WTC11 (cell line): ENCODE measurements at regions not wholly inside any gene's neighbourhood (a gene's known extent, or its start where the extent isn't known, plus 50 kb on each side); places are given as distances from the start of the nearest gene placed in this dataset.

Source experiments
- ATAC-seq: fragments of 200-7000 bp; cut with Tn5 transposase; 2 replicates; pipeline ENCODE4 v1.10.0; 2021; ENCODE audit warnings: mild to moderate bottlenecking, moderate library complexity
- CTCF ChIA-PET: fragments of 300-600 bp; sonication (Branson Sonifier 250); formaldehyde crosslinking; loops from one replicate; lab custom pipeline; 2021; ENCODE audit warnings: antibody characterized with exemption; lab: Charles Lee
- POLR2A ChIA-PET: fragments of 350-600 bp; sonication (Branson Sonifier 250); formaldehyde crosslinking; loops from one replicate; lab custom pipeline; 2021; ENCODE audit warnings: antibody characterized with exemption; lab: Charles Lee
- DNase-seq: peaks from one replicate; pipeline ENCODE4 v3.0.0; 2021; ENCODE audit warnings: low spot score
- H3K27ac Mint-ChIP-seq: 2 replicates; pipeline ENCODE4 v1.8.0; 2021; ENCODE audit warnings: mixed read lengths
- H3K27me3 Mint-ChIP-seq: 2 replicates; pipeline ENCODE4 v1.8.0; 2021; ENCODE audit warnings: low read depth, mild to moderate bottlenecking, moderate library complexity, mixed read lengths
- H3K36me3 Mint-ChIP-seq: 2 replicates; pipeline ENCODE4 v1.8.0; 2021; ENCODE audit warnings: mixed read lengths
- H3K4me1 Mint-ChIP-seq: 2 replicates; pipeline ENCODE4 v1.8.0; 2022; ENCODE audit warnings: mixed read lengths
- H3K4me3 Mint-ChIP-seq: 2 replicates; pipeline ENCODE4 v1.8.0; 2021; ENCODE audit warnings: mild to moderate bottlenecking, moderate library complexity, mixed read lengths
- H3K9me3 Mint-ChIP-seq: 2 replicates; pipeline ENCODE4 v1.8.0; 2021; ENCODE audit warnings: mixed read lengths
- ATF1 ChIP-seq: sonication (generic); formaldehyde crosslinking; IDR thresholded peaks from 2 replicates; pipeline ENCODE4 v1.8.1; 2023; ENCODE audit warnings: mild to moderate bottlenecking, moderate library complexity, missing genetic modification reagents
- CBFB ChIP-seq: sonication (generic); formaldehyde crosslinking; IDR thresholded peaks from 2 replicates; pipeline ENCODE4 v1.8.1; 2022; ENCODE audit warnings: mild to moderate bottlenecking, low read depth, missing genetic modification reagents
- ELF4 ChIP-seq: sonication (generic); formaldehyde crosslinking; IDR thresholded peaks from 2 replicates; pipeline ENCODE4 v1.8.1; 2022; ENCODE audit warnings: low read depth, mild to moderate bottlenecking, moderate library complexity, missing genetic modification reagents
- JUN ChIP-seq: sonication (generic); formaldehyde crosslinking; IDR thresholded peaks from 2 replicates; pipeline ENCODE4 v1.8.0; 2023; ENCODE audit warnings: mild to moderate bottlenecking, missing genetic modification reagents
- MXD4 ChIP-seq: fragments of 250-450 bp; sonication (Bioruptor Pico); IDR thresholded peaks from 2 replicates; pipeline ENCODE4 v1.8.0; 2021; ENCODE audit warnings: mild to moderate bottlenecking, moderate library complexity, borderline replicate concordance
- NFATC4 ChIP-seq: fragments of 250-450 bp; sonication (Bioruptor Pico); IDR thresholded peaks from 2 replicates; pipeline ENCODE4 v1.9.0; 2021; ENCODE audit warnings: mild to moderate bottlenecking
- NR3C1 ChIP-seq: sonication (generic); formaldehyde crosslinking; conservative IDR thresholded peaks from 2 replicates; pipeline ENCODE4 v1.8.1; 2023; ENCODE audit warnings: low read depth, mild to moderate bottlenecking, missing genetic modification reagents
- PRRX2 ChIP-seq: fragments of 250-450 bp; sonication (Bioruptor Pico); IDR thresholded peaks from 2 replicates; pipeline ENCODE4 v1.8.0; 2021; ENCODE audit warnings: mild to moderate bottlenecking
- RELA ChIP-seq: sonication (generic); formaldehyde crosslinking; IDR thresholded peaks from 2 replicates; pipeline ENCODE4 v1.8.1; 2022; ENCODE audit warnings: missing genetic modification reagents, mild to moderate bottlenecking, borderline replicate concordance
- SMAD3 ChIP-seq: sonication (generic); formaldehyde crosslinking; IDR thresholded peaks from 2 replicates; pipeline ENCODE4 v1.8.0; 2022; ENCODE audit warnings: missing genetic modification reagents, mild to moderate bottlenecking, borderline replicate concordance
- SP1 ChIP-seq: sonication (generic); formaldehyde crosslinking; conservative IDR thresholded peaks from 2 replicates; pipeline ENCODE4 v1.8.1; 2022; ENCODE audit warnings: missing genetic modification reagents
- TP53 ChIP-seq: sonication (generic); formaldehyde crosslinking; IDR thresholded peaks from 2 replicates; pipeline ENCODE4 v1.8.1; 2023; ENCODE audit warnings: mild to moderate bottlenecking, missing genetic modification reagents
- ZBTB21 ChIP-seq: sonication (generic); formaldehyde crosslinking; IDR thresholded peaks from 2 replicates; pipeline ENCODE4 v1.8.1; 2023; ENCODE audit warnings: mild to moderate bottlenecking, missing genetic modification reagents, borderline replicate concordance
- ZNF219 ChIP-seq: sonication (generic); formaldehyde crosslinking; IDR thresholded peaks from 2 replicates; pipeline ENCODE4 v1.8.0; 2023; ENCODE audit warnings: missing genetic modification reagents, mild to moderate bottlenecking, borderline replicate concordance
- ZNF232 ChIP-seq: sonication (generic); formaldehyde crosslinking; IDR thresholded peaks from 2 replicates; pipeline ENCODE4 v1.8.0; 2022; ENCODE audit warnings: mild to moderate bottlenecking, missing genetic modification reagents
- ZNF263 ChIP-seq: sonication (generic); formaldehyde crosslinking; IDR thresholded peaks from 2 replicates; pipeline ENCODE4 v1.8.1; 2022; ENCODE audit warnings: low read depth, mild to moderate bottlenecking, moderate library complexity, missing genetic modification reagents
- ZNF671 ChIP-seq: fragments of 250-450 bp; sonication (Bioruptor Pico); IDR thresholded peaks from 2 replicates; pipeline ENCODE4 v1.8.0; 2021; ENCODE audit warnings: mild to moderate bottlenecking
- TF ChIP-seq, protein P1 (sequence below): sonication (generic); formaldehyde crosslinking; IDR thresholded peaks from 2 replicates; pipeline ENCODE4 v1.8.1; 2023; ENCODE audit warnings: mild to moderate bottlenecking, missing genetic modification reagents, moderate library complexity
- TF ChIP-seq, protein P2 (sequence below): sonication (generic); formaldehyde crosslinking; IDR thresholded peaks from 2 replicates; pipeline ENCODE4 v1.8.1; 2022; ENCODE audit warnings: mild to moderate bottlenecking, moderate library complexity, missing genetic modification reagents
- TF ChIP-seq, protein P3 (sequence below): sonication (generic); formaldehyde crosslinking; IDR thresholded peaks from 2 replicates; pipeline ENCODE4 v1.8.0; 2023; ENCODE audit warnings: missing genetic modification reagents
- TF ChIP-seq, protein P4 (sequence below): sonication (generic); formaldehyde crosslinking; IDR thresholded peaks from 2 replicates; pipeline ENCODE4 v1.8.0; 2023; ENCODE audit warnings: mild to moderate bottlenecking, missing genetic modification reagents
- TF ChIP-seq, protein P5 (sequence below): sonication (generic); formaldehyde crosslinking; IDR thresholded peaks from 2 replicates; pipeline ENCODE4 v1.8.0; 2022; ENCODE audit warnings: mild to moderate bottlenecking, missing genetic modification reagents
- TF ChIP-seq, protein P6 (sequence below): fragments of 250-450 bp; sonication (Bioruptor Pico); IDR thresholded peaks from 2 replicates; pipeline ENCODE4 v1.9.0; 2021; ENCODE audit warnings: moderate library complexity, mild to moderate bottlenecking, inconsistent platforms, borderline replicate concordance

DNA sequence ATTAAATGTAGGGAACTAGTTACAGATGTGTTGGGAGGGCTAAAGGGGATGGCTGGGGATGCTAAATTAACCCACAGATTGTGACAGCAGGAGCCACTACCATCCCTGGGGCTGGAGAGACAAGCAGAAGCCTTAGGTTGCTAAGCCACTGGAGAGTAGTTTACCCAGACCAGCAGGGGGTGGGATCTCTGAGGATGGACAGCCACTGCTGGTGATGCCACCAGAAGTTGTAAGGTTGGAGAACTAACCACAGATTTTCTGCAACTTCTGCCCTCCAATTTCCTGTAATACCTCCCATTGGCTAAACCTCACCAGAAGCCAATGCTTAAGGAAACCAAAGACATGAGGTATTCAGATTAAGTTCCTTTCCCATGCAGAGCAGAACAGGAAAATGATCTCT is 139.6 kb upstream of the NOX3 start:
- H3K27me3 Mint-ChIP-seq, result no peaks in the 10 kb centered on the region
- no peaks in the 10 kb centered on the region for H3K9me3 Mint-ChIP-seq
- no peak overlapping the region for H3K27ac Mint-ChIP-seq
- no peak for DNase-seq
- H3K36me3 Mint-ChIP-seq, result no peaks in the 10 kb centered on the region
- H3K4me3 Mint-ChIP-seq, result no peak overlapping the region
- H3K4me1 Mint-ChIP-seq, result peaks cover 9% of the 10 kb centered on the region
- ChIA-PET CTCF (no interaction called here), POLR2A (no interaction called here)
- no peak for ATAC-seq
- TF ChIP-seq, protein P1, sequence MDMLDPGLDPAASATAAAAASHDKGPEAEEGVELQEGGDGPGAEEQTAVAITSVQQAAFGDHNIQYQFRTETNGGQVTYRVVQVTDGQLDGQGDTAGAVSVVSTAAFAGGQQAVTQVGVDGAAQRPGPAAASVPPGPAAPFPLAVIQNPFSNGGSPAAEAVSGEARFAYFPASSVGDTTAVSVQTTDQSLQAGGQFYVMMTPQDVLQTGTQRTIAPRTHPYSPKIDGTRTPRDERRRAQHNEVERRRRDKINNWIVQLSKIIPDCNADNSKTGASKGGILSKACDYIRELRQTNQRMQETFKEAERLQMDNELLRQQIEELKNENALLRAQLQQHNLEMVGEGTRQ (CRISPR knock-in tag), result no peak
- no peak for TF ChIP-seq SMAD3
- TF ChIP-seq MXD4 (CRISPR knock-in tag), result no peak
- TF ChIP-seq CBFB (CRISPR knock-in tag), result no peak
- TF ChIP-seq ZNF671 (CRISPR knock-in tag), result no peak
- TF ChIP-seq ZNF263 (CRISPR knock-in tag), result no peak
- TF ChIP-seq, protein P2, sequence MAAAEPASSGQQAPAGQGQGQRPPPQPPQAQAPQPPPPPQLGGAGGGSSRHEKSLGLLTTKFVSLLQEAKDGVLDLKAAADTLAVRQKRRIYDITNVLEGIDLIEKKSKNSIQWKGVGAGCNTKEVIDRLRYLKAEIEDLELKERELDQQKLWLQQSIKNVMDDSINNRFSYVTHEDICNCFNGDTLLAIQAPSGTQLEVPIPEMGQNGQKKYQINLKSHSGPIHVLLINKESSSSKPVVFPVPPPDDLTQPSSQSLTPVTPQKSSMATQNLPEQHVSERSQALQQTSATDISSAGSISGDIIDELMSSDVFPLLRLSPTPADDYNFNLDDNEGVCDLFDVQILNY, result no peak
- TF ChIP-seq JUN (CRISPR knock-in tag), result no peak
- TF ChIP-seq SP1 (CRISPR knock-in tag), result no peak
- TF ChIP-seq ATF1 (CRISPR knock-in tag), result no peak
- TF ChIP-seq ELF4 (CRISPR knock-in tag), result no peak
- TF ChIP-seq ZBTB21 (CRISPR knock-in tag), result no peak
- no peak for TF ChIP-seq ZNF232 (CRISPR knock-in tag)

DNA sequence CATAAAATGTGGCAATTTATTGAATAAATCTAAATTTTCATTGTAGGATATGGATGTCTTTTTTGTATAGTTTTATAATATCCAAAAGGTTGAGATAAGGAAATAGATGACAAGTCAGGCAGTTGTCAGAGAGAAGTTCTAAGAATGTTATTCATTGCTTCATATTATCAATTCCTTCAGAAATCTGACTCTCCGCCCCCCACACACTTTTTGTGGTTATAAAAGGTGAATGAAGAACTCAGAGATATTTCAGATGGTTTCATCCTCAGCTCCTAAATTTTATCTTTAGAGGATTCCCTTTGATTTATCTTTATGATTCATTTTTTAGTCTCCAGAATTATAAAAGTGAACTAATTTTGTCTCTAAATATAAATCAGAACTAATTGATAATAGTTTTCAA is 136.1 kb upstream of the NOX3 start:
- no peaks in the 10 kb centered on the region for H3K36me3 Mint-ChIP-seq
- POLR2A ChIA-PET, result no interaction called here
- H3K27me3 Mint-ChIP-seq, result no peaks in the 10 kb centered on the region
- DNase-seq (no peak), ATAC-seq (no peak)
- TF ChIP-seq, protein P3, sequence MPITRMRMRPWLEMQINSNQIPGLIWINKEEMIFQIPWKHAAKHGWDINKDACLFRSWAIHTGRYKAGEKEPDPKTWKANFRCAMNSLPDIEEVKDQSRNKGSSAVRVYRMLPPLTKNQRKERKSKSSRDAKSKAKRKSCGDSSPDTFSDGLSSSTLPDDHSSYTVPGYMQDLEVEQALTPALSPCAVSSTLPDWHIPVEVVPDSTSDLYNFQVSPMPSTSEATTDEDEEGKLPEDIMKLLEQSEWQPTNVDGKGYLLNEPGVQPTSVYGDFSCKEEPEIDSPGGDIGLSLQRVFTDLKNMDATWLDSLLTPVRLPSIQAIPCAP, result no peak
- TF ChIP-seq NR3C1, result no peak
- TF ChIP-seq ZNF671 (CRISPR knock-in tag), result no peak
- TF ChIP-seq ZNF263 (CRISPR knock-in tag), result no peak
- TF ChIP-seq, protein P4, sequence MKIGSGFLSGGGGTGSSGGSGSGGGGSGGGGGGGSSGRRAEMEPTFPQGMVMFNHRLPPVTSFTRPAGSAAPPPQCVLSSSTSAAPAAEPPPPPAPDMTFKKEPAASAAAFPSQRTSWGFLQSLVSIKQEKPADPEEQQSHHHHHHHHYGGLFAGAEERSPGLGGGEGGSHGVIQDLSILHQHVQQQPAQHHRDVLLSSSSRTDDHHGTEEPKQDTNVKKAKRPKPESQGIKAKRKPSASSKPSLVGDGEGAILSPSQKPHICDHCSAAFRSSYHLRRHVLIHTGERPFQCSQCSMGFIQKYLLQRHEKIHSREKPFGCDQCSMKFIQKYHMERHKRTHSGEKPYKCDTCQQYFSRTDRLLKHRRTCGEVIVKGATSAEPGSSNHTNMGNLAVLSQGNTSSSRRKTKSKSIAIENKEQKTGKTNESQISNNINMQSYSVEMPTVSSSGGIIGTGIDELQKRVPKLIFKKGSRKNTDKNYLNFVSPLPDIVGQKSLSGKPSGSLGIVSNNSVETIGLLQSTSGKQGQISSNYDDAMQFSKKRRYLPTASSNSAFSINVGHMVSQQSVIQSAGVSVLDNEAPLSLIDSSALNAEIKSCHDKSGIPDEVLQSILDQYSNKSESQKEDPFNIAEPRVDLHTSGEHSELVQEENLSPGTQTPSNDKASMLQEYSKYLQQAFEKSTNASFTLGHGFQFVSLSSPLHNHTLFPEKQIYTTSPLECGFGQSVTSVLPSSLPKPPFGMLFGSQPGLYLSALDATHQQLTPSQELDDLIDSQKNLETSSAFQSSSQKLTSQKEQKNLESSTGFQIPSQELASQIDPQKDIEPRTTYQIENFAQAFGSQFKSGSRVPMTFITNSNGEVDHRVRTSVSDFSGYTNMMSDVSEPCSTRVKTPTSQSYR, result no peak
- H3K4me1 Mint-ChIP-seq, result peaks cover under 1% of the 10 kb centered on the region
- no peak overlapping the region for H3K4me3 Mint-ChIP-seq
- peaks cover 12% of the 10 kb centered on the region for H3K9me3 Mint-ChIP-seq
- H3K27ac Mint-ChIP-seq, result no peak overlapping the region
- CTCF ChIA-PET, result no interaction called here

DNA sequence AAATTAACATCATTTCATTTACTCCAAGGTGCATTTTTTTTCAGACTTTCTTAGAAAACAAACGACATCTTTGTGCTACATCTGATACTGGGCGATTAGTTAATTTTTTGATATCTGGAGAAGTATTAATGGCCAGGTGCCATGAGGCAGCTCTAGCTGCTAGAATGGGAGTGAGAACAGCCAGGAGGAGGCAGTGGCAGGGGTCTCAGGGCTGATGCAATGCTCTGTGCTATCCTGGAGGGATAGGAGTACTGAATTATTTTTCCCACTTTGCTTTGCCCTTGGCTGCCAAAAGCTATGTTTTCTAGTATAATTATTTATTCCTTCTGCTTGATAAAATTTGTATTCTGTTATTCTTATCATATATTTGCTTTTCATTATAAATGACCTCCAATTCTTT is 133.6 kb upstream of the NOX3 start:
- CTCF ChIA-PET, result no interaction called here
- no peaks in the 10 kb centered on the region for H3K36me3 Mint-ChIP-seq

More for the DNA sequence above, 133.6 kb upstream of the NOX3 start:
- H3K4me1 Mint-ChIP-seq, result peaks cover 14% of the 10 kb centered on the region
- H3K9me3 Mint-ChIP-seq, result peaks cover 16% of the 10 kb centered on the region
- POLR2A ChIA-PET, result no interaction called here
- TF ChIP-seq PRRX2 (no peak), JUN (CRISPR knock-in tag) (no peak), NFATC4 (CRISPR knock-in tag) (no peak), TP53 (CRISPR knock-in tag) (no peak), ZNF219 (no peak), RELA (no peak), ZNF263 (CRISPR knock-in tag) (no peak)
- TF ChIP-seq, protein P2, result no peak
- TF ChIP-seq, protein P5, sequence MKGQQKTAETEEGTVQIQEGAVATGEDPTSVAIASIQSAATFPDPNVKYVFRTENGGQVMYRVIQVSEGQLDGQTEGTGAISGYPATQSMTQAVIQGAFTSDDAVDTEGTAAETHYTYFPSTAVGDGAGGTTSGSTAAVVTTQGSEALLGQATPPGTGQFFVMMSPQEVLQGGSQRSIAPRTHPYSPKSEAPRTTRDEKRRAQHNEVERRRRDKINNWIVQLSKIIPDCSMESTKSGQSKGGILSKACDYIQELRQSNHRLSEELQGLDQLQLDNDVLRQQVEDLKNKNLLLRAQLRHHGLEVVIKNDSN (CRISPR knock-in tag), result no peak
- TF ChIP-seq, protein P6, sequence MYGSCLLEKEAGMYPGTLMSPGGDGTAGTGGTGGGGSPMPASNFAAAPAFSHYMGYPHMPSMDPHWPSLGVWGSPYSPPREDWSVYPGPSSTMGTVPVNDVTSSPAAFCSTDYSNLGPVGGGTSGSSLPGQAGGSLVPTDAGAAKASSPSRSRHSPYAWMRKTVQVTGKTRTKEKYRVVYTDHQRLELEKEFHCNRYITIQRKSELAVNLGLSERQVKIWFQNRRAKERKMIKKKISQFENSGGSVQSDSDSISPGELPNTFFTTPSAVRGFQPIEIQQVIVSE (CRISPR knock-in tag), result no peak
- no peak for ATAC-seq
- DNase-seq, result no peak
- no peaks in the 10 kb centered on the region for H3K27me3 Mint-ChIP-seq
- H3K4me3 Mint-ChIP-seq, result no peak overlapping the region
- no peak overlapping the region for H3K27ac Mint-ChIP-seq
